Tibial artery (tissue), 4 donors: ENCODE measurements at regions not wholly inside any gene's neighbourhood (a gene's known extent, or its start where the extent isn't known, plus 50 kb on each side); places are given as distances from the start of the nearest gene placed in this dataset.

Experiments
- DNase-seq, 2 donors: peaks; one replicate each; pipeline ENCODE4 v3.0.0-alpha.2; 2019
- H3K27ac ChIP-seq, 2 donors: fragments of 200-600 bp; sonication (generic) in 1 of 2; 1 replicate in 1 of 2; 2 replicates in 1 of 2; pipeline ENCODE4 v1.5.1; 2018 to 2019; ENCODE audit warnings: mild to moderate bottlenecking in 1 of 2
- H3K27me3 ChIP-seq, 2 donors: fragments of 200-600 bp; sonication (generic) in 1 of 2; one replicate each; pipeline versions ENCODE4 v1.5.1 to v1.6.0; 2016 to 2019
- H3K36me3 ChIP-seq, 3 donors: fragments of 200-600 bp; sonication (generic) in 2 of 3; one replicate each; pipeline ENCODE4 v1.5.1; 2016 to 2019; ENCODE audit warnings: mild to moderate bottlenecking in 2 of 3
- H3K4me1 ChIP-seq, 4 donors: fragments of 200-600 bp; sonication (generic) in 2 of 4; 1 replicate in 3 of 4; 2 replicates in 1 of 4; pipeline ENCODE4 v1.5.1; 2016 to 2019
- H3K4me3 ChIP-seq, 2 donors: fragments of 200-600 bp; sonication (generic) in 1 of 2; 1 replicate in 1 of 2; 2 replicates in 1 of 2; pipeline ENCODE4 v1.5.1; 2018 to 2019; ENCODE audit warnings: mild to moderate bottlenecking in 2 of 2
- H3K9me3 ChIP-seq, 3 donors: fragments of 200-600 bp; sonication (generic) in 1 of 3; one replicate each; pipeline ENCODE4 v1.5.1; 2016 to 2019
- intact Hi-C: fragments of 100-400 bp; cut with DNase I; formaldehyde crosslinking; loops from one replicate; pipeline ENCODE4 v1.15.0; 2023; ENCODE audit warnings: low total_unique reads
- TF ChIP-seq, protein P1 (sequence below), 2 experiments: fragments of 200-600 bp in 1 of 2; fragments of 450-650 bp in 1 of 2; IDR thresholded peaks; one replicate each; pipeline ENCODE4 v1.5.1; 2017 to 2019; ENCODE audit warnings: antibody characterized with exemption in 2 of 2, mild to moderate bottlenecking in 1 of 2, moderate library complexity in 1 of 2

DNA sequence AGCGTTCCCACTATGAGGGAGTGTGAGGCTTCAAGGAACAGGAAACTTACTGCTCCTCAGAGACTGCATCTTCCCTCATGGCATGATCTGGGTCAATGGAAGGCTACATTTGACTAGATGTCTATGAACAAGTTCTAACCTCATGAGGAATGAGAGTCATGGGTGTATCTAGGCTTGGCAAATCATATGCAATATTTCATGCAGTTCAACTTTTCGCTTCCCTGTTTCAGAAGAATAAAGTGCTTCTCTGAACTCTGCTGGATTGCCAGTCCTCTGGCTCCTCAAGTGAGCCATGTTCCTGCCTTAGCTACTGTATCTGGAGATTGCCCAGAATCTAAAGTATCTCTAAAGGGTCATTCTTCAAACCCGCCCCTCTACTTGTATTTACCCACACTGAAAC, 54.3 kb upstream of the SEMA3A start:
- peaks cover 0 to 9% (median 7%) of the 10 kb centered on the region in 3 donors for H3K9me3 ChIP-seq
- no peaks in the 10 kb centered on the region for H3K4me1 ChIP-seq
- no peak overlapping the region for H3K4me3 ChIP-seq
- DNase-seq: no peak
- H3K27ac ChIP-seq: no peak overlapping the region
- H3K27me3 ChIP-seq: no peaks in the 10 kb centered on the region
- TF ChIP-seq, protein P1, sequence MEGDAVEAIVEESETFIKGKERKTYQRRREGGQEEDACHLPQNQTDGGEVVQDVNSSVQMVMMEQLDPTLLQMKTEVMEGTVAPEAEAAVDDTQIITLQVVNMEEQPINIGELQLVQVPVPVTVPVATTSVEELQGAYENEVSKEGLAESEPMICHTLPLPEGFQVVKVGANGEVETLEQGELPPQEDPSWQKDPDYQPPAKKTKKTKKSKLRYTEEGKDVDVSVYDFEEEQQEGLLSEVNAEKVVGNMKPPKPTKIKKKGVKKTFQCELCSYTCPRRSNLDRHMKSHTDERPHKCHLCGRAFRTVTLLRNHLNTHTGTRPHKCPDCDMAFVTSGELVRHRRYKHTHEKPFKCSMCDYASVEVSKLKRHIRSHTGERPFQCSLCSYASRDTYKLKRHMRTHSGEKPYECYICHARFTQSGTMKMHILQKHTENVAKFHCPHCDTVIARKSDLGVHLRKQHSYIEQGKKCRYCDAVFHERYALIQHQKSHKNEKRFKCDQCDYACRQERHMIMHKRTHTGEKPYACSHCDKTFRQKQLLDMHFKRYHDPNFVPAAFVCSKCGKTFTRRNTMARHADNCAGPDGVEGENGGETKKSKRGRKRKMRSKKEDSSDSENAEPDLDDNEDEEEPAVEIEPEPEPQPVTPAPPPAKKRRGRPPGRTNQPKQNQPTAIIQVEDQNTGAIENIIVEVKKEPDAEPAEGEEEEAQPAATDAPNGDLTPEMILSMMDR (IDR thresholded peaks at IDR 0.05): no peak
- no peaks in the 10 kb centered on the region for H3K36me3 ChIP-seq
- intact Hi-C loops: no loop called here

DNA sequence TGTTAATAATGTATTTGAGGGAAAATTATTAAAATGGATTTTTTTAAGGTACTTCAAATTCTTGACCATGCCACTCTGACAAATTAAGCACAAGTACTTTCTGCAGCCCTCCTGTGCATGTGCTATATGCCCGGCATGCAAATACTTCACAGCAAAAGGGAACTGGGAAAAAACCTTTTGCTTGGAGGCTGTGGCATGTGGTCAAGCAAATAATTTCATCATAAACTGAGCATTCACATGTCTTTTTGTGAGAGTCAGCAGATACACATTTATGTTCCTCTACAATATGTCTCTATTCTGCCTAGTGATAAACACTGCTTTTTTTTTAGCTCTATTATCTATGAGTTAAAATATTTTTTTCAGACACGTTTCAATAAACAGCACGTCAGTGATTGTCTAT, 53.7 kb upstream of the SEMA3A start:
- intact Hi-C loops: no loop called here
- no peaks in the 10 kb centered on the region for H3K36me3 ChIP-seq
- H3K27ac ChIP-seq: no peak overlapping the region
- no peak overlapping the region for H3K4me3 ChIP-seq
- TF ChIP-seq, protein P1 (IDR thresholded peaks at IDR 0.05): no peak
- no peak for DNase-seq
- H3K4me1 ChIP-seq: no peaks in the 10 kb centered on the region
- H3K9me3 ChIP-seq: peaks cover 0 to 12% (median 7%) of the 10 kb centered on the region in 3 donors
- no peaks in the 10 kb centered on the region for H3K27me3 ChIP-seq

GRCh38 chr7:84247591-84247990, 53.0 kb upstream of the SEMA3A start:
- TF ChIP-seq, protein P1 (IDR thresholded peaks at IDR 0.05): no peak
- Histone ChIP-seq H3K27ac (no peak overlapping the region), H3K27me3 (no peaks in the 10 kb centered on the region)

DNA sequence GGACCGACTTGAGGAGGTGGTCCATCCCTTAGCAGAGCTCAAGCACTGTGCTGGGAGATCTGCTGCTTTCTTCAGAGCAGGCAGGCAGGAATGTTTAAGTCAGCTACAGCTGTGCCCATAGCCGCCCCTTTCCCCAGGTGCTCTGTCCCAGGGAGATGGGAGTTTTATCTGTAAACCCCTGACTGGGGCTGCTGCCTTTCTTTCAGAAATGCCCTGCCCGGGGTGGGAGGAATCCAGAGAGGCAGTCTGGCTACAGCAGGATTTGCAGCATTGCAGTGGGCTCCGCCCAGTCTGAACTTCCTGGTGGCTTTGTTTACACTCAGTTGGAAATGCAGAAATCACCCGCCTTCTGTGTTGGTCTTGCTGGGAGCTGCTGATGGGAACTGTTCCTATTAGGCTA, 51.2 kb upstream of the SEMA3A start:
- peak in 1 of 2 donors; percentile 23 for DNase-seq
- TF ChIP-seq, protein P1 (IDR thresholded peaks at IDR 0.05): no peak
- no peak overlapping the region for H3K4me3 ChIP-seq
- no peak overlapping the region for H3K27ac ChIP-seq
- no peaks in the 10 kb centered on the region for H3K36me3 ChIP-seq
- H3K4me1 ChIP-seq: no peaks in the 10 kb centered on the region
- peaks cover 0 to 12% (median 7%) of the 10 kb centered on the region in 3 donors for H3K9me3 ChIP-seq
- intact Hi-C loops: no loop called here
- H3K27me3 ChIP-seq: no peaks in the 10 kb centered on the region

More at GRCh38 chr7:84247591-84247990, 53.0 kb upstream of the SEMA3A start:
- Histone ChIP-seq H3K4me1 (no peaks in the 10 kb centered on the region), H3K9me3 (peaks cover 0 to 12% (median 7%) of the 10 kb centered on the region in 3 donors), H3K4me3 (no peak overlapping the region), H3K36me3 (no peaks in the 10 kb centered on the region)
- intact Hi-C loops: no loop called here
- no peak for DNase-seq
